Right atrium auricular region (tissue), 2 donors: ENCODE measurements at regions not wholly inside any gene's neighbourhood (a gene's known extent, or its start where the extent isn't known, plus 50 kb on each side); places are given as distances from the start of the nearest gene placed in this dataset.

Source experiments
- DNase-seq: peaks from one replicate; pipeline ENCODE4 v3.0.0-alpha.2; 2019; ENCODE audit warnings: low spot score
- H3K27ac ChIP-seq, 2 donors: fragments of 200-600 bp; sonication (generic); 1 replicate in 1 of 2; 2 replicates in 1 of 2; pipeline ENCODE4 v1.5.1; 2016 to 2019
- H3K27me3 ChIP-seq, 2 donors: fragments of 200-600 bp; sonication (generic); one replicate each; pipeline versions ENCODE4 v1.5.1 to v1.6.0; 2017 to 2019
- H3K36me3 ChIP-seq: fragments of 200-600 bp; sonication (generic); one replicate; pipeline ENCODE4 v1.5.1; 2016
- H3K4me1 ChIP-seq, 2 donors: fragments of 200-600 bp; sonication (generic); one replicate each; pipeline versions ENCODE4 v1.5.1 to v1.6.0; 2017 to 2019
- H3K4me3 ChIP-seq, 2 donors: fragments of 200-600 bp; sonication (generic); 1 replicate in 1 of 2; 2 replicates in 1 of 2; pipeline ENCODE4 v1.5.1; 2017 to 2019; ENCODE audit warnings: mild to moderate bottlenecking in 1 of 2, moderate library complexity in 1 of 2
- H3K9me3 ChIP-seq, 2 donors: fragments of 200-600 bp; sonication (generic); one replicate each; pipeline ENCODE4 v1.5.1; 2019
- CTCF ChIP-seq, 2 donors: fragments of 200-600 bp; sonication (generic); IDR thresholded peaks; one replicate each; pipeline ENCODE4 v1.5.1; 2019; ENCODE audit warnings: antibody characterized with exemption in 2 of 2

- H3K9me3 ChIP-seq: no peaks in the 10 kb centered on the region
- H3K4me1 ChIP-seq: no peaks in the 10 kb centered on the region
- no peaks in the 10 kb centered on the region for H3K27me3 ChIP-seq
- no peaks in the 10 kb centered on the region for H3K36me3 ChIP-seq
- H3K4me3 ChIP-seq: no peak overlapping the region
- no peak for TF ChIP-seq CTCF (IDR thresholded peaks at IDR 0.05)
- no peak overlapping the region for H3K27ac ChIP-seq
- DNase-seq: no peak
These were observed 80.7 kb upstream of the WASF3 start for GRCh38 chr13:26476782-26477142.

GRCh38 chr13:26477681-26478080 is 79.8 kb upstream of the WASF3 start:
- H3K4me3 ChIP-seq: no peak overlapping the region
- H3K27ac ChIP-seq: no peak overlapping the region
- no peaks in the 10 kb centered on the region for H3K36me3 ChIP-seq
- no peaks in the 10 kb centered on the region for H3K9me3 ChIP-seq
- TF ChIP-seq CTCF (IDR thresholded peaks at IDR 0.05): no peak
- no peaks in the 10 kb centered on the region for H3K27me3 ChIP-seq
- DNase-seq: no peak
- no peaks in the 10 kb centered on the region for H3K4me1 ChIP-seq

- Histone ChIP-seq H3K36me3 (no peaks in the 10 kb centered on the region), H3K9me3 (no peaks in the 10 kb centered on the region), H3K27me3 (no peaks in the 10 kb centered on the region), H3K4me3 (no peak overlapping the region), H3K4me1 (no peaks in the 10 kb centered on the region), H3K27ac (no peak overlapping the region)
- no peak for TF ChIP-seq CTCF (IDR thresholded peaks at IDR 0.05)
- no peak for DNase-seq
These were observed 77.1 kb upstream of the WASF3 start for GRCh38 chr13:26480246-26480855.

- peak; percentile 73 for DNase-seq
- Histone ChIP-seq H3K9me3 (no peaks in the 10 kb centered on the region), H3K4me3 (no peak overlapping the region), H3K36me3 (no peaks in the 10 kb centered on the region), H3K4me1 (no peaks in the 10 kb centered on the region), H3K27me3 (no peaks in the 10 kb centered on the region), H3K27ac (no peak overlapping the region)
- TF ChIP-seq CTCF (IDR thresholded peaks at IDR 0.05): peak; percentile 67 to 85
These were observed 74.9 kb upstream of the WASF3 start for GRCh38 chr13:26482451-26483197.

GRCh38 chr13:26483546-26483945 is 73.9 kb upstream of the WASF3 start:
- no peak for DNase-seq
- H3K27me3 ChIP-seq: no peaks in the 10 kb centered on the region

More at GRCh38 chr13:26483546-26483945, 73.9 kb upstream of the WASF3 start:
- no peaks in the 10 kb centered on the region for H3K4me1 ChIP-seq
- H3K4me3 ChIP-seq: no peak overlapping the region
- H3K9me3 ChIP-seq: no peaks in the 10 kb centered on the region
- no peak overlapping the region for H3K27ac ChIP-seq
- TF ChIP-seq CTCF (IDR thresholded peaks at IDR 0.05): no peak
- H3K36me3 ChIP-seq: no peaks in the 10 kb centered on the region
